HG03354 (cell line): ENCODE measurements at regions not wholly inside any gene's neighbourhood (a gene's known extent, or its start where the extent isn't known, plus 50 kb on each side); places are given as distances from the start of the nearest gene placed in this dataset.

Experiments
- ATAC-seq: cut with Tn5 transposase; IDR thresholded peaks from one replicate; pipeline ENCODE4 v1.9.1; 2021; ENCODE audit warnings: mild to moderate bottlenecking; ENCODE audit not compliant: unreplicated experiment, poor library complexity, severe bottlenecking

- ATAC-seq, result no peak
Measured at GRCh38 chr3:150114273-150114672, 143.6 kb upstream of the PFN2 start.

- ATAC-seq, result no peak
Measured at GRCh38 chr3:150110097-150110496, 139.4 kb upstream of the PFN2 start.

- no peak for ATAC-seq
Measured at GRCh38 chr3:150107429-150108175, 136.9 kb upstream of the PFN2 start.

GRCh38 chr3:150106740-150107428 lies 136.2 kb upstream of the PFN2 start:
- no peak for ATAC-seq

- ATAC-seq, result no peak
Measured at GRCh38 chr3:150105886-150106612, 135.4 kb upstream of the PFN2 start.

- ATAC-seq, result no peak
Measured at GRCh38 chr3:150105025-150105424, 134.3 kb upstream of the PFN2 start.

GRCh38 chr3:150104564-150104963 lies 133.9 kb upstream of the PFN2 start:
- ATAC-seq, result no peak

GRCh38 chr3:150101016-150101415 lies 130.3 kb upstream of the PFN2 start:
- ATAC-seq, result no peak

- peak; percentile 71 for ATAC-seq
Measured at GRCh38 chr3:150098621-150099020, 127.9 kb upstream of the PFN2 start.

- ATAC-seq, result peak; percentile 41
Measured at GRCh38 chr3:150097588-150097890, 126.8 kb upstream of the PFN2 start.

- ATAC-seq, result no peak
Measured at GRCh38 chr3:150096700-150097587, 126.2 kb upstream of the PFN2 start.

- no peak for ATAC-seq
Measured at GRCh38 chr3:150094150-150094933, 123.6 kb upstream of the PFN2 start.

- no peak for ATAC-seq
Measured at GRCh38 chr3:150091626-150092025, 120.9 kb upstream of the PFN2 start.

- no peak for ATAC-seq
Measured at GRCh38 chr3:150090877-150091276, 120.2 kb upstream of the PFN2 start.

GRCh38 chr3:150090006-150090405 lies 119.3 kb upstream of the PFN2 start:
- ATAC-seq, result no peak

- ATAC-seq, result no peak
Measured at GRCh38 chr3:150084128-150084527, 113.4 kb upstream of the PFN2 start.

GRCh38 chr3:150083655-150084042 lies 113.0 kb upstream of the PFN2 start:
- no peak for ATAC-seq

GRCh38 chr3:150082898-150083654 lies 112.4 kb upstream of the PFN2 start:
- ATAC-seq, result no peak

- ATAC-seq, result no peak
Measured at GRCh38 chr3:150081084-150081483, 110.4 kb upstream of the PFN2 start.
